ENCODE measurements at regions not wholly inside any gene's neighbourhood (a gene's known extent, or its start where the extent isn't known, plus 50 kb on each side); places are given as distances from the start of the nearest gene placed in this dataset.

DNA sequence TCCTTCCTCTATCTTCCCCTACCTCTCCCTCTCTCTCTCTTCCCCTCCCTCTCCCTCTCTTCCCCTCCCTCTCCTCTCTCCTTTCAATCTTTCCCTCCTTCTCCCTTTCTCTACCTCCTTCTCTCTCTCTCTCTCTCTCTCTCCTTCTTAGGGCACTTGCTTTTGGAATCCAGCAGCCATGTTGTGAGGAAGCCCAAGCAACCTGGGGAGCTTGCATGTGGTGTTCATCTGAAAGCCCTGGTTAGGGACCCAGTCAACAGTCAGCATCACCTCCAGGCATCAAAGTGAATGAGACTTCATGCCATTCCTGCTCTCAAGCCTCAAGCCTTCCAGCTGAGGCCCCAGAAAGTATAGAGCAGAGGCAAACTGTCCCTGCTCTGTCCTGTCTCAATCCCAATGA is 65.6 kb upstream of the SHISAL1 start:
- TF ChIP-seq, protein P1, sequence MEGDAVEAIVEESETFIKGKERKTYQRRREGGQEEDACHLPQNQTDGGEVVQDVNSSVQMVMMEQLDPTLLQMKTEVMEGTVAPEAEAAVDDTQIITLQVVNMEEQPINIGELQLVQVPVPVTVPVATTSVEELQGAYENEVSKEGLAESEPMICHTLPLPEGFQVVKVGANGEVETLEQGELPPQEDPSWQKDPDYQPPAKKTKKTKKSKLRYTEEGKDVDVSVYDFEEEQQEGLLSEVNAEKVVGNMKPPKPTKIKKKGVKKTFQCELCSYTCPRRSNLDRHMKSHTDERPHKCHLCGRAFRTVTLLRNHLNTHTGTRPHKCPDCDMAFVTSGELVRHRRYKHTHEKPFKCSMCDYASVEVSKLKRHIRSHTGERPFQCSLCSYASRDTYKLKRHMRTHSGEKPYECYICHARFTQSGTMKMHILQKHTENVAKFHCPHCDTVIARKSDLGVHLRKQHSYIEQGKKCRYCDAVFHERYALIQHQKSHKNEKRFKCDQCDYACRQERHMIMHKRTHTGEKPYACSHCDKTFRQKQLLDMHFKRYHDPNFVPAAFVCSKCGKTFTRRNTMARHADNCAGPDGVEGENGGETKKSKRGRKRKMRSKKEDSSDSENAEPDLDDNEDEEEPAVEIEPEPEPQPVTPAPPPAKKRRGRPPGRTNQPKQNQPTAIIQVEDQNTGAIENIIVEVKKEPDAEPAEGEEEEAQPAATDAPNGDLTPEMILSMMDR (IDR thresholded peaks at IDR 0.05) = no peak
- no peak for TF ChIP-seq POLR2A (IDR thresholded peaks at IDR 0.05)
